ENCODE measurements at regions not wholly inside any gene's neighbourhood (a gene's known extent, or its start where the extent isn't known, plus 50 kb on each side); places are given as distances from the start of the nearest gene placed in this dataset.
A peak's percentile ranks its signal among the peaks of the same experiment; 100 is the strongest.

GRCh38 chr13:97567510-97568243, 133.7 kb downstream of the RAP2A start (continued):
- TF ChIP-seq ZNF275 (CRISPR knock-in tag; IDR thresholded peaks at IDR 0.05; ENCODE audit: borderline replicate concordance), result no peak
- no peak for TF ChIP-seq FOXA1 (IDR thresholded peaks at IDR 0.05)
- no peak for TF ChIP-seq FOXA1 (CRISPR knock-in tag; IDR thresholded peaks at IDR 0.05)
- no peak for TF ChIP-seq ZNF766 (CRISPR knock-in tag; IDR thresholded peaks at IDR 0.05; ENCODE audit: borderline replicate concordance)
- no peak for TF ChIP-seq ATF3 (CRISPR knock-in tag; IDR thresholded peaks at IDR 0.05)
- TF ChIP-seq KLF16 (CRISPR knock-in tag; IDR thresholded peaks at IDR 0.05), result no peak
- no peak for TF ChIP-seq NFKB2 (CRISPR knock-in tag; IDR thresholded peaks at IDR 0.05; ENCODE audit: borderline replicate concordance)
- TF ChIP-seq ZFP62 (CRISPR knock-in tag; IDR thresholded peaks at IDR 0.05), result no peak
- TF ChIP-seq SKI (IDR thresholded peaks at IDR 0.05; ENCODE audit: partially characterized antibody), result no peak
- TF ChIP-seq ARID4A (CRISPR knock-in tag; IDR thresholded peaks at IDR 0.05; ENCODE audit: borderline replicate concordance), result no peak
- TF ChIP-seq GABPB1 (CRISPR knock-in tag; IDR thresholded peaks at IDR 0.05), result 0 out of 2 replicates have a peak, but pooled peaks have one; percentile 16
- TF ChIP-seq ELF3 (CRISPR knock-in tag; IDR thresholded peaks at IDR 0.05), result peak; percentile 97
- TF ChIP-seq AGO2 (optimal IDR thresholded peaks at IDR 0.05; ENCODE audit: low read depth, low read length), result no peak
- TF ChIP-seq ZMYM3 (CRISPR knock-in tag; IDR thresholded peaks at IDR 0.05), result no peak
- no peak for TF ChIP-seq ZNF234 (CRISPR knock-in tag; conservative IDR thresholded peaks at IDR 0.05)
- no peak for TF ChIP-seq KMT2A (CRISPR knock-in tag; IDR thresholded peaks at IDR 0.05)
- peak; percentile 44; the same call in 1 of the 2 replicates for TF ChIP-seq UBTF (CRISPR knock-in tag; IDR thresholded peaks at IDR 0.05)
- no peak for TF ChIP-seq KDM4B (CRISPR knock-in tag; IDR thresholded peaks at IDR 0.05)
- no peak for TF ChIP-seq SMAD9 (CRISPR knock-in tag; IDR thresholded peaks at IDR 0.05)
- TF ChIP-seq ZNF672 (CRISPR knock-in tag; IDR thresholded peaks at IDR 0.05), result no peak
- TF ChIP-seq ZSCAN29 (CRISPR knock-in tag; conservative IDR thresholded peaks at IDR 0.05), result no peak
